Hematopoietic multipotent progenitor cell treated with erythropoietin and hydrocortisone succinate and interleukin-3 and kit ligand, for 4 days (in vitro differentiated cells): ENCODE measurements at regions not wholly inside any gene's neighbourhood (a gene's known extent, or its start where the extent isn't known, plus 50 kb on each side); places are given as distances from the start of the nearest gene placed in this dataset.
"Not testable (repeated sequence)": the region's sequence is repeated elsewhere in the genome, so short reads cannot be mapped to it uniquely, and the experiment has no call there.

Experiments
- DNase-seq: peaks from one replicate; pipeline ENCODE4 v3.0.0-alpha.2; 2015

- no peak for DNase-seq
Measured at GRCh38 chr1:3992746-3993145, 92.7 kb upstream of the C1orf174 start.

GRCh38 chr1:3993619-3994375 is 93.7 kb upstream of the C1orf174 start:
- DNase-seq: no peak

- no peak for DNase-seq
Measured at GRCh38 chr1:3995141-3995780, 95.2 kb upstream of the C1orf174 start.

GRCh38 chr1:3996846-3997705 is 97.0 kb upstream of the C1orf174 start:
- DNase-seq: no peak

- no peak for DNase-seq
Measured at GRCh38 chr1:3998086-3998485, 98.0 kb upstream of the C1orf174 start.

GRCh38 chr1:3999514-3999913 is 99.4 kb upstream of the C1orf174 start:
- not testable (repeated sequence) for DNase-seq

GRCh38 chr1:3999941-4000735 is 100.1 kb upstream of the C1orf174 start:
- no peak for DNase-seq

- no peak for DNase-seq
Measured at GRCh38 chr1:4000811-4001251, 100.8 kb upstream of the C1orf174 start.

GRCh38 chr1:4001461-4001860 is 101.4 kb upstream of the C1orf174 start:
- DNase-seq: no peak

GRCh38 chr1:4002061-4002521 is 102.0 kb upstream of the C1orf174 start:
- no peak for DNase-seq

GRCh38 chr1:4002741-4003140 is 102.7 kb upstream of the C1orf174 start:
- no peak for DNase-seq

GRCh38 chr1:4003846-4004505 is 103.9 kb upstream of the C1orf174 start:
- DNase-seq: no peak

- DNase-seq: no peak
Measured at GRCh38 chr1:4004635-4005430, 104.8 kb upstream of the C1orf174 start.

- no peak for DNase-seq
Measured at GRCh38 chr1:4005431-4005830, 105.4 kb upstream of the C1orf174 start.

- peak; percentile 58 for DNase-seq
Measured at GRCh38 chr1:4006676-4007374, 106.8 kb upstream of the C1orf174 start.

- DNase-seq: no peak
Measured at GRCh38 chr1:4010284-4010683, 110.2 kb upstream of the C1orf174 start.

- no peak for DNase-seq
Measured at GRCh38 chr1:4010814-4011605, 110.9 kb upstream of the C1orf174 start.

- DNase-seq: no peak
Measured at GRCh38 chr1:4016351-4017130, 116.5 kb upstream of the C1orf174 start.
